Endothelial cell of umbilical vein (primary cell): ENCODE measurements at regions not wholly inside any gene's neighbourhood (a gene's known extent, or its start where the extent isn't known, plus 50 kb on each side); places are given as distances from the start of the nearest gene placed in this dataset.

Source experiments
- BruUV-seq: library from RNA; stranded (reverse); fragments of 400-500 nt; replicated peaks from 2 replicates; lab custom pipeline; 2021; lab: Mats Ljungman, UMichigan
- CTCF ChIA-PET: fragments of 300-600, 350-600 bp; sonication (Branson Sonifier 250); formaldehyde crosslinking; loops from one replicate; lab custom pipeline; 2021; ENCODE audit warnings: antibody characterized with exemption, inconsistent platforms; lab: Charles Lee
- POLR2A ChIA-PET: fragments of 300-600, 350-600 bp; sonication (Branson Sonifier 250); formaldehyde crosslinking; loops from one replicate; lab custom pipeline; 2021; ENCODE audit warnings: antibody characterized with exemption, inconsistent platforms; lab: Charles Lee
- DNase-seq: peaks from one replicate; pipeline ENCODE4 v3.0.0-alpha.2; 2011; ENCODE audit warnings: low read depth, low spot score
- FAIRE-seq: peaks from 2 replicates; lab custom pipeline; 2011; peaks lifted over from hg19 to GRCh38; lab: Jason Lieb, UNC
- H2AFZ ChIP-seq: 2 replicates; pipeline ENCODE4 v1.6.0; 2012; ENCODE audit warnings: low read depth, low read length, control low read depth, inconsistent platforms
- H3K27ac ChIP-seq: 2 replicates; pipeline ENCODE4 v1.5.1; 2011; ENCODE audit warnings: low read depth, mild to moderate bottlenecking, control low read depth, low read length, moderate library complexity; ENCODE audit not compliant: insufficient read depth
- H3K27me3 ChIP-seq, 2 experiments: 2 replicates each; pipeline versions ENCODE4 v1.6.0 to v1.6.1; 2011; ENCODE audit warnings: low read length in 2 of 2, mixed read lengths in 1 of 2; ENCODE audit not compliant: control insufficient read depth in 2 of 2, insufficient read depth in 2 of 2
- H3K36me3 ChIP-seq, 2 experiments: 2 replicates in 1 of 2; 3 replicates in 1 of 2; pipeline ENCODE4 v1.5.1; 2011; ENCODE audit warnings: low read length in 2 of 2, mild to moderate bottlenecking in 1 of 2, moderate library complexity in 1 of 2; ENCODE audit not compliant: control insufficient read depth in 2 of 2, insufficient read depth in 2 of 2; ENCODE audit errors: extremely low read depth in 1 of 2
- H3K4me1 ChIP-seq: 3 replicates; pipeline ENCODE4 v1.5.1; 2011; ENCODE audit warnings: mild to moderate bottlenecking, low read length; ENCODE audit not compliant: control insufficient read depth, insufficient read depth; ENCODE audit errors: extremely low read depth
- H3K4me2 ChIP-seq: 2 replicates; pipeline ENCODE4 v1.6.1; 2011; ENCODE audit warnings: low read length, control low read depth, mixed read lengths; ENCODE audit not compliant: insufficient read depth
- H3K4me3 ChIP-seq, 3 experiments: fragments of 200-600 bp in 1 of 3; sonication (generic), shearing (Covaris generic) in 1 of 3; replicated peaks in 1 of 3; 2 replicates each; pipeline ENCODE4 v1.5.1; 2011 to 2016; ENCODE audit warnings: control low read depth in 3 of 3, low read length in 3 of 3, mild to moderate bottlenecking in 2 of 3, inconsistent platforms in 1 of 3, low read depth in 1 of 3, moderate library complexity in 1 of 3; ENCODE audit not compliant: insufficient read depth in 1 of 3
- H3K79me2 ChIP-seq: 2 replicates; pipeline ENCODE4 v1.6.0; 2012; ENCODE audit warnings: low read length, inconsistent platforms; ENCODE audit not compliant: control insufficient read depth, insufficient read depth
- H3K9ac ChIP-seq: replicated peaks from 2 replicates; pipeline ENCODE3; 2011; ENCODE audit warnings: low read length, control low read depth; ENCODE audit not compliant: insufficient read depth; ENCODE audit errors: extremely low read depth
- H3K9me1 ChIP-seq: replicated peaks from 3 replicates; pipeline ENCODE4 v1.6.0; 2011; ENCODE audit warnings: mild to moderate bottlenecking, low read length; ENCODE audit not compliant: control insufficient read depth, insufficient read depth; ENCODE audit errors: extremely low read depth
- H3K9me3 ChIP-seq: replicated peaks from 2 replicates; pipeline ENCODE4 v1.5.1; 2012; ENCODE audit warnings: low read length, inconsistent platforms; ENCODE audit not compliant: control insufficient read depth, insufficient read depth
- H4K20me1 ChIP-seq: replicated peaks from 2 replicates; pipeline ENCODE3; 2011; ENCODE audit warnings: mild to moderate bottlenecking, low read length; ENCODE audit not compliant: control insufficient read depth, insufficient read depth; ENCODE audit errors: extremely low read depth
- EZH2 ChIP-seq: IDR thresholded peaks from 2 replicates; pipeline ENCODE4 v1.6.1; 2012; ENCODE audit warnings: borderline replicate concordance, low read depth, mild to moderate bottlenecking, moderate library complexity, low read length, inconsistent platforms; ENCODE audit not compliant: severe bottlenecking
- FOS ChIP-seq: IDR thresholded peaks from 2 replicates; pipeline ENCODE4 v1.6.1; 2011; ENCODE audit warnings: mild to moderate bottlenecking, low read length, moderate library complexity, borderline replicate concordance; ENCODE audit not compliant: insufficient read depth
- GATA2 ChIP-seq: IDR thresholded peaks from 2 replicates; pipeline ENCODE4 v1.7.0; 2011; ENCODE audit warnings: low read depth, mild to moderate bottlenecking, moderate library complexity, mixed read lengths, low read length; ENCODE audit not compliant: insufficient read length, insufficient read depth
- dilution Hi-C: fragments of 300-500 bp; cut with MboI; formaldehyde crosslinking; loops from one replicate; pipeline ENCODE4 v1.15.0; 2019; ENCODE audit warnings: low sequenced_read_pairs; ENCODE audit not compliant: extremely low pct_ligation_motif_present
- intact Hi-C: fragments of 100-400 bp; cut with micrococcal nuclease; formaldehyde crosslinking; loops from one replicate; pipeline ENCODE4 v1.10.0; 2022
- TF ChIP-seq, protein P1 (sequence below), 2 donors: IDR thresholded peaks; 1 replicate in 1 of 2; 2 replicates in 1 of 2; pipeline ENCODE4 v1.5.1; 2011; ENCODE audit warnings: low read length in 2 of 2, mild to moderate bottlenecking in 2 of 2, moderate library complexity in 2 of 2, control low read depth in 1 of 2, inconsistent platforms in 1 of 2, low read depth in 1 of 2; ENCODE audit not compliant: insufficient read depth in 1 of 2; ENCODE audit errors: extremely low read depth in 1 of 2
- TF ChIP-seq, protein P2 (sequence below): IDR thresholded peaks from 2 replicates; pipeline ENCODE4 v1.6.1; 2011; ENCODE audit not compliant: insufficient read depth, insufficient read length

DNA sequence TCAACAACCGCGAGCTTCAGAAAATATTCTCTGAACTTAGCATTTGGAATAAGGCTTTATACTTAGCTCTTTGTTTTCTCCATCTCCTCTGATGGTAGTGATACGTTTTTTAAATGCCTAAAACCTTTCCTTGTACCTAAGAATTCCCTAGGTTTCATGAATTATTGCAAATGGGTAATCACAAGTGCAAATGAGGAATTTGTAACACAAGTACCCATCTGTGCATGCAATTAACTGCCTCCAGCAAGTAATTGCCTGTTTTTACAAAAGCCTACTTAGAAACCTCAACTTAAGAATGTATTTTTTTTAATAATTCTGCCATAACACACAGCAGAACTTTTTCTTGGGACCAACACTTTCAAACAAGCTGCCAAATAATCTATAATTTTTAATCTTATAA, 149.2 kb downstream of the PHLDA1 start:
- Histone ChIP-seq H3K4me1 (peaks cover 7% of the 10 kb centered on the region), H3K27ac (no peak overlapping the region), H3K36me3 (no peaks in the 10 kb centered on the region), H3K79me2 (no peaks in the 10 kb centered on the region), H3K27me3 (peaks cover 0 to 1% of the 10 kb centered on the region in 2 experiments), H3K4me2 (no peak overlapping the region), H3K9ac (no peak overlapping the region), H2AFZ (no peak overlapping the region), H3K9me1 (no peaks in the 10 kb centered on the region), H3K4me3 (no peak overlapping the region), H3K9me3 (no peaks in the 10 kb centered on the region), H4K20me1 (no peaks in the 10 kb centered on the region)
- dilution Hi-C loops: no loop called here
- CTCF ChIA-PET: interaction anchor here (0.9 to 1.5 kb wide), 2 partner anchors 15 to 26 kb away, joined by 3 to 7 read pairs; no protein-coding TSS in a partner anchor
- no peak for FAIRE-seq
- no TSS peak for BruUV-seq
- intact Hi-C loops: no loop called here
- TF ChIP-seq GATA2 (no peak), FOS (no peak), EZH2 (no peak)
- TF ChIP-seq, protein P1, sequence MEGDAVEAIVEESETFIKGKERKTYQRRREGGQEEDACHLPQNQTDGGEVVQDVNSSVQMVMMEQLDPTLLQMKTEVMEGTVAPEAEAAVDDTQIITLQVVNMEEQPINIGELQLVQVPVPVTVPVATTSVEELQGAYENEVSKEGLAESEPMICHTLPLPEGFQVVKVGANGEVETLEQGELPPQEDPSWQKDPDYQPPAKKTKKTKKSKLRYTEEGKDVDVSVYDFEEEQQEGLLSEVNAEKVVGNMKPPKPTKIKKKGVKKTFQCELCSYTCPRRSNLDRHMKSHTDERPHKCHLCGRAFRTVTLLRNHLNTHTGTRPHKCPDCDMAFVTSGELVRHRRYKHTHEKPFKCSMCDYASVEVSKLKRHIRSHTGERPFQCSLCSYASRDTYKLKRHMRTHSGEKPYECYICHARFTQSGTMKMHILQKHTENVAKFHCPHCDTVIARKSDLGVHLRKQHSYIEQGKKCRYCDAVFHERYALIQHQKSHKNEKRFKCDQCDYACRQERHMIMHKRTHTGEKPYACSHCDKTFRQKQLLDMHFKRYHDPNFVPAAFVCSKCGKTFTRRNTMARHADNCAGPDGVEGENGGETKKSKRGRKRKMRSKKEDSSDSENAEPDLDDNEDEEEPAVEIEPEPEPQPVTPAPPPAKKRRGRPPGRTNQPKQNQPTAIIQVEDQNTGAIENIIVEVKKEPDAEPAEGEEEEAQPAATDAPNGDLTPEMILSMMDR (IDR thresholded peaks at IDR 0.05; ENCODE audit: extremely low read depth in 1 of 2, insufficient read depth in 1 of 2, low read depth in 1 of 2, low read length in 2 of 2): no peak
- no peak for DNase-seq
- POLR2A ChIA-PET: no interaction called here

DNA sequence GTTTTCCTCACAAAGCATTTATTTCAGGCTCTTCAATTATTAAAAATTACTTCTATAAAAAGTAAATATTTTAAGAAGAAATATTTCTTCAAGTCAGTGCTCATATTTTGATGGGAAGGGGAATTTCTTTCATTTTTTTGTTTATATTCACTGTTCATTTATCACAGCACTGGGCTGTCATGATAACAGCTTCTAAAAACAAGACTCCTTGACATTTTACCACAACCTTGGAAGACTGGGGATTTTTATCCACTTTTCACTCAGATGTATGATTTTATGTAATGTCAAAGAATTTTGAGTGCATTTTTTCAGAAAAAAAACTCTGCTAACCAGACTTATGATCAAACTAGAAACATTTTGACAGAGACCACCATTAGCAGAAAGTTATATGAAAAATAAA, 149.7 kb downstream of the PHLDA1 start:
- ChIA-PET POLR2A (no interaction called here), CTCF (interaction anchor here (0.9 to 1.5 kb wide), 2 partner anchors 14 to 27 kb away, joined by 3 to 7 read pairs; no protein-coding TSS in a partner anchor)
- H3K27me3 ChIP-seq: peaks cover 0 to 1% of the 10 kb centered on the region in 2 experiments
- H3K79me2 ChIP-seq: no peaks in the 10 kb centered on the region
- TF ChIP-seq, protein P2, sequence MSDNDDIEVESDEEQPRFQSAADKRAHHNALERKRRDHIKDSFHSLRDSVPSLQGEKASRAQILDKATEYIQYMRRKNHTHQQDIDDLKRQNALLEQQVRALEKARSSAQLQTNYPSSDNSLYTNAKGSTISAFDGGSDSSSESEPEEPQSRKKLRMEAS: no peak
- intact Hi-C loops: no loop called here
- H3K9me1 ChIP-seq: no peaks in the 10 kb centered on the region
- no peaks in the 10 kb centered on the region for H3K36me3 ChIP-seq
- no peak overlapping the region for H3K9ac ChIP-seq
- no peak overlapping the region for H2AFZ ChIP-seq
- H3K4me2 ChIP-seq: no peak overlapping the region
- no peaks in the 10 kb centered on the region for H4K20me1 ChIP-seq
- H3K27ac ChIP-seq: no peak overlapping the region
- no TSS peak for BruUV-seq
- peaks cover 7% of the 10 kb centered on the region for H3K4me1 ChIP-seq
- DNase-seq (peak; percentile 19), FAIRE-seq (no peak)
- H3K9me3 ChIP-seq: no peaks in the 10 kb centered on the region
- H3K4me3 ChIP-seq: no peak overlapping the region
- dilution Hi-C loops: no loop called here
